ENCODE measurements at regions not wholly inside any gene's neighbourhood (a gene's known extent, or its start where the extent isn't known, plus 50 kb on each side); places are given as distances from the start of the nearest gene placed in this dataset.

DNA sequence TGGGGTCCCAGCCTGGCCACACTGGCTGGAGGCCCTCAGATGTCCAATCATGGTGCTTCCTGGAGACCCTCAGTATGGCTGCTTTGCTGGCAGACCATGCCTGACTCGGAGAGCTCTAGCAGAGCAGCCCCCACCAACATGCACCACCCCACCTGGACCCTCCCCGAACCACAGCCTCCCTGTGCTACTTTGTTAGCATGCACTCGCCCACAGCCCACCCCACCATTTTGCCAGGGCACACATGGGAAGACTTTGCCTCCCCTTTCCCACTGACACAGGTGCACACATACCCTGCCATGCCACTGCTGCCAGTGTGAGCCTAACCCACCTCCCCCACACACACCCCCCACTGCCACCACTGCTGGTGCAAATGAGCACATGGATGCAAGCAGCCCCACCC is 497.5 kb upstream of the PBX1 start:
- DNase-seq (peak in 1 of 5 donors; percentile 26), ATAC-seq (no peak)
- Histone ChIP-seq H3K4me3 (no peak overlapping the region), H3K9me3 (no peaks in the 10 kb centered on the region), H3K27ac (no peak overlapping the region), H3K4me1 (peaks cover 0 to 4% (median 0%) of the 10 kb centered on the region in 12 donors), H3K27me3 (no peaks in the 10 kb centered on the region), H3K36me3 (no peaks in the 10 kb centered on the region)
- intact Hi-C loops (cut with DNase I): no loop called here
- WGBS, 4 donors: 50 to 69% (median 61%) methylated on average over 2 to 3 of the region's 3 CpGs
- no peak for TF ChIP-seq POLR2A (IDR thresholded peaks at IDR 0.05)
- TF ChIP-seq, protein P1, sequence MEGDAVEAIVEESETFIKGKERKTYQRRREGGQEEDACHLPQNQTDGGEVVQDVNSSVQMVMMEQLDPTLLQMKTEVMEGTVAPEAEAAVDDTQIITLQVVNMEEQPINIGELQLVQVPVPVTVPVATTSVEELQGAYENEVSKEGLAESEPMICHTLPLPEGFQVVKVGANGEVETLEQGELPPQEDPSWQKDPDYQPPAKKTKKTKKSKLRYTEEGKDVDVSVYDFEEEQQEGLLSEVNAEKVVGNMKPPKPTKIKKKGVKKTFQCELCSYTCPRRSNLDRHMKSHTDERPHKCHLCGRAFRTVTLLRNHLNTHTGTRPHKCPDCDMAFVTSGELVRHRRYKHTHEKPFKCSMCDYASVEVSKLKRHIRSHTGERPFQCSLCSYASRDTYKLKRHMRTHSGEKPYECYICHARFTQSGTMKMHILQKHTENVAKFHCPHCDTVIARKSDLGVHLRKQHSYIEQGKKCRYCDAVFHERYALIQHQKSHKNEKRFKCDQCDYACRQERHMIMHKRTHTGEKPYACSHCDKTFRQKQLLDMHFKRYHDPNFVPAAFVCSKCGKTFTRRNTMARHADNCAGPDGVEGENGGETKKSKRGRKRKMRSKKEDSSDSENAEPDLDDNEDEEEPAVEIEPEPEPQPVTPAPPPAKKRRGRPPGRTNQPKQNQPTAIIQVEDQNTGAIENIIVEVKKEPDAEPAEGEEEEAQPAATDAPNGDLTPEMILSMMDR (IDR thresholded peaks at IDR 0.05): no peak

DNA sequence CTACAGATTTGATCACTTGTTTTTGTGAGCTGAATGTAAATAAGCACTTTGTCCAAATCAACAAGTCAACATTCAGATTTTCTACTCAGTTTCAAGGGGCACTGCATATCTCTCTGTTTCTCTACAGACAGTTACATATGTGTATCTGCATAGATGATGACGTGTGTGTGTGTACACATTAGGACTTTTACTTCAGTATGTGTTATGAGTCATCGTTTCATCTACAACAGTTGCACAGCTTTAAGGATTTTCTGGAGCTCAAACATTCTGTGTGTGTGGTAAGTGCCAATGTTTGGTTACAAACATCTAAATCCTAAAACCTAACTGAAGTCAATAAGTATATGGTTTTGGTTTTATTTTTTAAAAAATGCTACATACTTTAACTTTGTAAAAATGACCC is 494.5 kb upstream of the PBX1 start:
- Histone ChIP-seq H3K36me3 (no peaks in the 10 kb centered on the region), H3K27me3 (no peaks in the 10 kb centered on the region), H3K4me1 (peaks cover 0 to 4% (median 0%) of the 10 kb centered on the region in 12 donors), H3K4me3 (no peak overlapping the region), H3K9me3 (peaks cover 0 to 20% (median 0%) of the 10 kb centered on the region in 12 donors), H3K27ac (no peak overlapping the region)
- no peak for TF ChIP-seq POLR2A (IDR thresholded peaks at IDR 0.05)
- TF ChIP-seq, protein P1 (IDR thresholded peaks at IDR 0.05): no peak
- intact Hi-C loops (cut with DNase I): no loop called here
- no peak for DNase-seq
- 62 to 77% (median 66%) methylated on average over 2 of the region's 2 CpGs for WGBS, 4 donors
- ATAC-seq: no peak

DNA sequence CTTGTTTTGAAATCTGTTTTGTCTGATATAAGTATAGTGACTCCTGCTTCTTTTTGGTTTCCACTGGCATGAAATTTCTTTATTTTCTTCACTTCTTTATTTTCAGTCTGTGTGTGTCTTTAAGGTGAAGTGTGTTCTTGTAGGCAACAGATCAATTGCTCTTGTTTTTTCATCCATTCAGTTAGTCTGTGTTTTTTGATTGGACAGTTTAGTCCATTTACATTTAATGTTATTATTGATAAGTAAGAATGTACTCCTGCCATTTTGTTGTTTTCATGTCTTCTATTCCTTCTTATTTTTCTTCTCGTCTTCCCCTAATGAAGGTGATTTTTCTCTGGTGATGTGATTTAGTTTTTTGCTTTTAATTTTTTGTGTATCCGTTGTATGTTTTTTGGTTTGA is 487.7 kb upstream of the PBX1 start:
- no peak overlapping the region for H3K27ac ChIP-seq
- TF ChIP-seq POLR2A (IDR thresholded peaks at IDR 0.05): no peak
- TF ChIP-seq, protein P1 (IDR thresholded peaks at IDR 0.05): no peak
- H3K27me3 ChIP-seq: no peaks in the 10 kb centered on the region
- intact Hi-C loops (cut with DNase I): no loop called here
- H3K36me3 ChIP-seq: no peaks in the 10 kb centered on the region
- 90 to 98% (median 95%) methylated on average over 2 of the region's 2 CpGs for WGBS, 4 donors
- H3K4me1 ChIP-seq: no peaks in the 10 kb centered on the region
- DNase-seq (no peak), ATAC-seq (no peak)
- H3K9me3 ChIP-seq: peaks cover 0 to 66% (median 21%) of the 10 kb centered on the region in 12 donors
- H3K4me3 ChIP-seq: no peak overlapping the region

DNA sequence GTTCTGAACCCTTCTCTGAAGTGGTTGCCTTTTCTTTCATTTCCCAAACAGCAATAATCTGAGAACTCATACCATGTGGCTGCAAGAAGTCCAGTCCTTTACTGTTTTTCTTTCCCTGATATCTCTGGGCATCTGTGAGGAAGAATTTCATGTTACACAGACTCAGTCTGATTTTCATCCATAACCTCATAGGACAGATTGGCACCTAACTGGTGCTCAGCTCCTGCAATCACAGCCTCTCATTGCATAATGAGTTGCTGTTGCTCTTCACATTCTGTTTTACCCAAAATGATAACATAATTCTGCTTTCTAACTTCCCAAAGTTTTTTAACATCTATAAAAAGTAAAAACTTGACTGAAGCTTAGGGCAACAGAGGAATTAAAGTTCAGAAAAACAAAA is 472.2 kb upstream of the PBX1 start:
- H3K4me1 ChIP-seq: no peaks in the 10 kb centered on the region
- no peak for TF ChIP-seq POLR2A (IDR thresholded peaks at IDR 0.05)
- TF ChIP-seq, protein P1 (IDR thresholded peaks at IDR 0.05): no peak
- no peak overlapping the region for H3K27ac ChIP-seq
- intact Hi-C loops (cut with DNase I): no loop called here
- ATAC-seq: no peak
- H3K36me3 ChIP-seq: no peaks in the 10 kb centered on the region
- H3K27me3 ChIP-seq: no peaks in the 10 kb centered on the region
- H3K9me3 ChIP-seq: no peaks in the 10 kb centered on the region
- H3K4me3 ChIP-seq: no peak overlapping the region
- no peak for DNase-seq

Measured in heart left ventricle (tissue), 16 donors.